Karpas-422 (cell line): ENCODE measurements at regions not wholly inside any gene's neighbourhood (a gene's known extent, or its start where the extent isn't known, plus 50 kb on each side); places are given as distances from the start of the nearest gene placed in this dataset.

Experiments
- DNase-seq: peaks from one replicate; pipeline ENCODE4 v3.0.0-alpha.2; 2015
- H2AFZ ChIP-seq: fragments of 200-600 bp; sonication (generic); 2 replicates; pipeline ENCODE4 v1.6.1; 2014; ENCODE audit warnings: antibody characterized with exemption, low read length, mixed read lengths
- H3K27ac ChIP-seq: fragments of 200-600 bp; sonication (generic); 2 replicates; pipeline ENCODE4 v1.5.1; 2014; ENCODE audit warnings: mild to moderate bottlenecking, low read length, moderate library complexity
- H3K27me3 ChIP-seq: fragments of 200-600 bp; sonication (generic); 2 replicates; pipeline ENCODE4 v1.6.1; 2014; ENCODE audit warnings: low read length, mixed read lengths
- H3K36me3 ChIP-seq: fragments of 200-600 bp; sonication (generic); 2 replicates; pipeline ENCODE4 v1.6.1; 2014; ENCODE audit warnings: low read length, mixed read lengths; ENCODE audit not compliant: insufficient read depth
- H3K4me1 ChIP-seq: fragments of 200-600 bp; sonication (generic); 2 replicates; pipeline ENCODE4 v1.6.1; 2014; ENCODE audit warnings: mild to moderate bottlenecking, low read length, mixed read lengths
- H3K4me2 ChIP-seq: fragments of 200-600 bp; sonication (generic); 2 replicates; pipeline ENCODE4 v1.6.1; 2014; ENCODE audit warnings: low read length, low read depth, mild to moderate bottlenecking; ENCODE audit not compliant: poor library complexity, severe bottlenecking
- H3K4me3 ChIP-seq: fragments of 200-600 bp; sonication (generic); 2 replicates; pipeline ENCODE4 v1.5.1; 2014; ENCODE audit warnings: mild to moderate bottlenecking, antibody characterized with exemption, low read length, mixed read lengths
- H3K79me2 ChIP-seq: fragments of 200-600 bp; sonication (generic); 2 replicates; pipeline ENCODE4 v1.6.1; 2014; ENCODE audit warnings: mild to moderate bottlenecking, low read length, mixed read lengths
- H3K9ac ChIP-seq: fragments of 200-600 bp; sonication (generic); 2 replicates; pipeline ENCODE4 v1.6.0; 2014; ENCODE audit warnings: low read length
- H3K9me2 ChIP-seq: fragments of 200-600 bp; sonication (generic), shearing (Covaris generic); replicated peaks from 2 replicates; pipeline ENCODE4 v1.6.0; 2014; ENCODE audit warnings: mild to moderate bottlenecking, low read length, moderate library complexity; ENCODE audit not compliant: insufficient read depth
- H3K9me3 ChIP-seq: fragments of 300-700, 200-600 bp; sonication (generic); 2 replicates; pipeline ENCODE4 v1.6.1; 2014; ENCODE audit warnings: low read length, mixed read lengths
- H4K20me1 ChIP-seq: fragments of 200-600 bp; sonication (generic); 2 replicates; pipeline ENCODE4 v1.6.1; 2014; ENCODE audit warnings: mild to moderate bottlenecking, antibody characterized with exemption, low read length, low read depth; ENCODE audit not compliant: insufficient read depth

GRCh38 chr5:71974165-71974564 lies 133.1 kb upstream of the MAP1B start:
- no peak overlapping the region for H2AFZ ChIP-seq
- no peak overlapping the region for H3K27ac ChIP-seq
- DNase-seq = no peak
- no peak overlapping the region for H3K4me3 ChIP-seq
- no peaks in the 10 kb centered on the region for H3K36me3 ChIP-seq
- H3K9me3 ChIP-seq = no peaks in the 10 kb centered on the region
- no peaks in the 10 kb centered on the region for H4K20me1 ChIP-seq
- H3K4me2 ChIP-seq = no peak overlapping the region
- no peaks in the 10 kb centered on the region for H3K79me2 ChIP-seq
- H3K27me3 ChIP-seq = no peaks in the 10 kb centered on the region
- H3K9ac ChIP-seq = no peak overlapping the region
- no peaks in the 10 kb centered on the region for H3K9me2 ChIP-seq
- no peaks in the 10 kb centered on the region for H3K4me1 ChIP-seq

- Histone ChIP-seq H3K27ac (no peak overlapping the region), H4K20me1 (no peaks in the 10 kb centered on the region), H3K4me1 (no peaks in the 10 kb centered on the region), H3K79me2 (no peaks in the 10 kb centered on the region), H2AFZ (no peak overlapping the region), H3K27me3 (no peaks in the 10 kb centered on the region), H3K36me3 (no peaks in the 10 kb centered on the region), H3K9ac (no peak overlapping the region), H3K9me3 (no peaks in the 10 kb centered on the region), H3K4me3 (no peak overlapping the region), H3K4me2 (no peak overlapping the region), H3K9me2 (no peaks in the 10 kb centered on the region)
- DNase-seq = no peak
These were observed 132.7 kb upstream of the MAP1B start for GRCh38 chr5:71974622-71975021.

GRCh38 chr5:71976449-71976848 lies 130.8 kb upstream of the MAP1B start:
- no peak overlapping the region for H3K4me3 ChIP-seq
- H3K36me3 ChIP-seq = no peaks in the 10 kb centered on the region
- H3K9me3 ChIP-seq = no peaks in the 10 kb centered on the region; the same call in 1 of the 2 replicates
- H3K9me2 ChIP-seq = 0 out of 2 replicates have a peak, but pooled peaks cover 2% of the 10 kb centered on the region
- no peak overlapping the region for H2AFZ ChIP-seq
- DNase-seq = no peak
- no peak overlapping the region for H3K9ac ChIP-seq
- H4K20me1 ChIP-seq = no peaks in the 10 kb centered on the region
- no peak overlapping the region for H3K27ac ChIP-seq
- H3K4me1 ChIP-seq = no peaks in the 10 kb centered on the region
- H3K27me3 ChIP-seq = no peaks in the 10 kb centered on the region
- no peak overlapping the region for H3K4me2 ChIP-seq
- H3K79me2 ChIP-seq = no peaks in the 10 kb centered on the region

GRCh38 chr5:71977311-71977710 lies 130.0 kb upstream of the MAP1B start:
- 0 out of 2 replicates have a peak, but pooled peaks cover 2% of the 10 kb centered on the region for H3K9me2 ChIP-seq

GRCh38 chr5:71978216-71978615 lies 129.1 kb upstream of the MAP1B start:
- Histone ChIP-seq H3K27ac (no peak overlapping the region), H3K4me1 (peaks cover 4% of the 10 kb centered on the region; the same call in 1 of the 2 replicates), H3K4me3 (no peak overlapping the region), H3K9me2 (0 out of 2 replicates have a peak, but pooled peaks cover 2% of the 10 kb centered on the region), H3K79me2 (no peaks in the 10 kb centered on the region), H3K27me3 (no peaks in the 10 kb centered on the region; the same call in 1 of the 2 replicates), H3K4me2 (no peak overlapping the region), H2AFZ (no peak overlapping the region), H3K36me3 (no peaks in the 10 kb centered on the region), H3K9me3 (peaks cover 3% of the 10 kb centered on the region; the same call in 1 of the 2 replicates), H4K20me1 (no peaks in the 10 kb centered on the region), H3K9ac (no peak overlapping the region)
- DNase-seq = no peak

More at GRCh38 chr5:71977311-71977710, 130.0 kb upstream of the MAP1B start:
- H3K4me3 ChIP-seq = no peak overlapping the region
- no peaks in the 10 kb centered on the region for H3K79me2 ChIP-seq
- no peak overlapping the region for H3K9ac ChIP-seq
- H2AFZ ChIP-seq = no peak overlapping the region
- no peak overlapping the region for H3K4me2 ChIP-seq
- H4K20me1 ChIP-seq = no peaks in the 10 kb centered on the region
- H3K4me1 ChIP-seq = no peaks in the 10 kb centered on the region
- no peaks in the 10 kb centered on the region for H3K27me3 ChIP-seq
- no peak overlapping the region for H3K27ac ChIP-seq
- no peaks in the 10 kb centered on the region for H3K36me3 ChIP-seq
- DNase-seq = no peak
- H3K9me3 ChIP-seq = peaks cover 3% of the 10 kb centered on the region; the same call in 1 of the 2 replicates

GRCh38 chr5:71982717-71983395 lies 124.4 kb upstream of the MAP1B start:
- Histone ChIP-seq H3K27ac (no peak overlapping the region), H3K36me3 (no peaks in the 10 kb centered on the region), H3K4me2 (no peak overlapping the region), H3K4me3 (no peak overlapping the region), H3K27me3 (peaks cover 2% of the 10 kb centered on the region; the same call in 1 of the 2 replicates), H3K9ac (no peak overlapping the region), H3K79me2 (no peaks in the 10 kb centered on the region), H2AFZ (no peak overlapping the region), H3K9me3 (peaks cover 3% of the 10 kb centered on the region; the same call in 1 of the 2 replicates), H3K9me2 (0 out of 2 replicates have a peak, but pooled peaks cover 2% of the 10 kb centered on the region), H3K4me1 (peaks cover 4% of the 10 kb centered on the region; the same call in 1 of the 2 replicates), H4K20me1 (no peaks in the 10 kb centered on the region)
- DNase-seq = peak; percentile 63

- peaks cover 2% of the 10 kb centered on the region; the same call in 1 of the 2 replicates for H3K27me3 ChIP-seq
- peaks cover 3% of the 10 kb centered on the region; the same call in 1 of the 2 replicates for H3K9me3 ChIP-seq
- H3K4me1 ChIP-seq = peaks cover 4% of the 10 kb centered on the region; the same call in 1 of the 2 replicates
- H3K27ac ChIP-seq = no peak overlapping the region
- DNase-seq = no peak
- no peak overlapping the region for H3K4me3 ChIP-seq
- no peaks in the 10 kb centered on the region for H3K79me2 ChIP-seq
- H3K9ac ChIP-seq = no peak overlapping the region
- no peaks in the 10 kb centered on the region for H3K9me2 ChIP-seq
- H3K36me3 ChIP-seq = no peaks in the 10 kb centered on the region
- no peak overlapping the region for H3K4me2 ChIP-seq
- H4K20me1 ChIP-seq = no peaks in the 10 kb centered on the region
- H2AFZ ChIP-seq = no peak overlapping the region
These were observed 121.2 kb upstream of the MAP1B start for GRCh38 chr5:71986101-71986500.

- no peak overlapping the region for H3K4me2 ChIP-seq
- DNase-seq = no peak
- H4K20me1 ChIP-seq = no peaks in the 10 kb centered on the region
- no peaks in the 10 kb centered on the region for H3K79me2 ChIP-seq
- H3K36me3 ChIP-seq = no peaks in the 10 kb centered on the region
- no peaks in the 10 kb centered on the region for H3K4me1 ChIP-seq
- no peak overlapping the region for H2AFZ ChIP-seq
- H3K9ac ChIP-seq = no peak overlapping the region
- H3K9me3 ChIP-seq = no peaks in the 10 kb centered on the region
- no peak overlapping the region for H3K4me3 ChIP-seq
- no peaks in the 10 kb centered on the region for H3K9me2 ChIP-seq
- no peaks in the 10 kb centered on the region for H3K27me3 ChIP-seq
- no peak overlapping the region for H3K27ac ChIP-seq
These were observed 118.5 kb upstream of the MAP1B start for GRCh38 chr5:71988808-71989207.
